T-helper 2 cell treated with Interferon-gamma antibody and Interleukin-4, amounts not matched to agents 5 μg/mL and 100 μg/mL, for 36 hours (primary cell): ENCODE measurements at regions not wholly inside any gene's neighbourhood (a gene's known extent, or its start where the extent isn't known, plus 50 kb on each side); places are given as distances from the start of the nearest gene placed in this dataset.

Experiments used
- DNase-seq: peaks from one replicate; pipeline ENCODE4 v3.0.0; 2021; ENCODE audit warnings: low spot score
- H3K27ac Mint-ChIP-seq: one replicate; pipeline ENCODE4 v1.8.0; 2021; ENCODE audit warnings: mild to moderate bottlenecking, mixed read lengths
- H3K27me3 Mint-ChIP-seq: one replicate; pipeline ENCODE4 v1.8.0; 2021; ENCODE audit warnings: low read depth, mixed read lengths
- H3K36me3 Mint-ChIP-seq: one replicate; pipeline ENCODE4 v1.8.0; 2021; ENCODE audit warnings: low read depth, mixed read lengths
- H3K4me1 Mint-ChIP-seq: one replicate; pipeline ENCODE4 v1.8.0; 2021; ENCODE audit warnings: low read depth, mixed read lengths
- H3K4me3 Mint-ChIP-seq: one replicate; pipeline ENCODE4 v1.8.0; 2022; ENCODE audit warnings: mild to moderate bottlenecking, moderate library complexity, mixed read lengths
- H3K9me3 Mint-ChIP-seq: one replicate; pipeline ENCODE4 v1.8.0; 2021; ENCODE audit warnings: mixed read lengths

DNA sequence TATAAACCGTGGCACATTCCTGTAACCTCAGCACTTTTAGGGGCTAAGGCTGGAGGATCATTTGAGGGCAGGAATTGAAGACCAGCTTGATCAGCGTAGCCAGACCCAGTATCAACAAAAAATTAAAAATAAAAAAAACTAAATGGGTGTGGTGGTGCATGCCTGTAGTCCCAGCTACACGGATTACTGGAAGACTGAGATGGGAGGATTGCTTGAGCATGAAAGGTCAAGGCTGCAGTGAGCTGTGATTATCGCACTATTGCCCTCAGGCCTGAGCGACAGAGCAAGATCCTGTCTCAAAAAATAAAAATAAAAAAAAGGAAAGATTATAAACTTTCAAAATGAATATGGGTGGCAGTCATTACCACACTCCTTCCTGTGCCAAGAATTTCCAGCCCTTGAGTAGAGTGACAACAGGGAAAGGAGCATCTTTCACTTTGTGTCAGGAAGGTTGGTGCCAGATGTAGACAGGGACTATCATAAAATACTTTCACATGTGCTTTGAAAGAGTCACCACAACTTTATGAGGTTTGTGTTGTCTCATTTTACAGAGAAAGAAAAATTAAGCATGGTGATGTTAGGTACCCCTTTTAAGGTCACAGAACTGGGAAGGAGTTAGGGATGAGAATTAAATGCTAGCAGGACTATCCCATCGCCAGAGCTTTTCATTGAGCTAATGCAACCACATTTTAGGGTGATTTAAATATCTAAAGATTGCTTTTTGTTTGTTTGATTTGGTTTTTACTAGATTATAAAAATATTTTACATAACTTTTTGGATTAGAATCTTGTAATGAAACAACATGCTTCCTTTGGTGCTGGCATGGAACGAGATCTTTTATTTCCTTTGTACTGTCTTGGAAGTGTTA lies 1617.4 kb upstream of the ACVR2A start:
- Mint-ChIP-seq H3K4me1 (no peaks in the 10 kb centered on the region), H3K27ac (no peak overlapping the region), H3K4me3 (no peak overlapping the region), H3K36me3 (no peaks in the 10 kb centered on the region), H3K9me3 (no peaks in the 10 kb centered on the region), H3K27me3 (no peaks in the 10 kb centered on the region)
- no peak for DNase-seq

DNA sequence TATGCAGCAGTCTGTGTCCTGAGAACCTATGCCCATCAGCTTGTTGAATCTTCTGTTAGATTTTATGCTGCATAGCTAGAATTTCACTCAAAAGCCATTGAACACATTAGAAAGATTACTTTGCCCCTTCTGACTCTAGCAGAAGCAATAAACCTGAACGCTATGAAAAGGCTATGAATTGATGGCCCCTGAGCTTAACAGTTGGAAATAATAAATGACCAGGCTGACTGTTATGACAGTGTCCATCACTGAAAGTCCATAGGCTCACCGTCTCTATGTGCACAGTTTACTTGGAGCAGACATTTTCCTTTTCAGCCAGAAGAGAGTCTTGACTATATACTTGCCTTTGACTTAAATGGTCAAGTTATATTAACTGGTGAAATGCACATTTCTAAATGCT lies 1618.8 kb upstream of the ACVR2A start:
- DNase-seq = no peak
- H3K36me3 Mint-ChIP-seq = no peaks in the 10 kb centered on the region
- no peak overlapping the region for H3K4me3 Mint-ChIP-seq
- H3K27ac Mint-ChIP-seq = no peak overlapping the region
- no peaks in the 10 kb centered on the region for H3K9me3 Mint-ChIP-seq
- no peaks in the 10 kb centered on the region for H3K27me3 Mint-ChIP-seq
- no peaks in the 10 kb centered on the region for H3K4me1 Mint-ChIP-seq

DNA sequence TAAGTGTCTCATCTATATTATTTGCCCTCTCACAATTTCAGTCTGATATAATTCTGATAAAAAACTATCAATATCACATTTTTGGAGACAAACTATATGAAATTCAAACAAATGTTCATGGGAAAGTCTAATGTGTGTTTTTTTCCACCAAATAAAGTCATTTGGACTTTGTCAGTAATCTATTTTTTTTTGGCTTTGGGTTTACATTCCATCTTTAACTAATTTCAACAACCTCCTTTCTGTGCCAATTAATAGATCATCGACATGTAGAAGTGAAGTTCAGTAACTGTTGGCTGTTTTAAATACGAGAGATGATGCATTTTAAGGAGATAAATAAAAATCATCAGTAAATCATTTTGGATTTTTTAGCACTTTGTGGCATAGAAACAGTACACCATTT lies 1623.0 kb upstream of the ACVR2A start:
- Mint-ChIP-seq H3K36me3 (no peaks in the 10 kb centered on the region), H3K27me3 (no peaks in the 10 kb centered on the region), H3K4me1 (no peaks in the 10 kb centered on the region), H3K4me3 (no peak overlapping the region), H3K27ac (no peak overlapping the region), H3K9me3 (no peaks in the 10 kb centered on the region)
- no peak for DNase-seq

DNA sequence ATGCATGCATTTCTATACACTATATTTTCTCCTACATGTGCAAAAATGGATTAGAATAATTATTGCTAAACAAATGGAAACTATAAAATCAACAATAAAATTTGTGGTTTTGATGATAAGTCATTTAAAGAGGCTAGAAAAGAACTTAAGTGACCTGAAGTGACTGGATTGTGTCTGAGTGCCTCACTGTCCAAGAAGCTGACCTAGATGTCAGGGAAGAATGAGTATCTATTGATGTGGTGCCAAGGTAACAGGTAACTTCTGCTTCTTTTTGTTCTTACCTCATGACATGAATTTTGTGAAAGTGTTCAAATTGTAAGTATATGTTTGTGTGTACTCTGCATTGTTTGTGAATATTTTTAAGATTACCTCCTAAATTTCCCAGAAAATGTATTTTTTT lies 1623.9 kb upstream of the ACVR2A start:
- Mint-ChIP-seq H3K9me3 (peaks cover 6% of the 10 kb centered on the region), H3K36me3 (no peaks in the 10 kb centered on the region), H3K4me3 (no peak overlapping the region), H3K27me3 (no peaks in the 10 kb centered on the region), H3K4me1 (no peaks in the 10 kb centered on the region), H3K27ac (no peak overlapping the region)
- DNase-seq = no peak

DNA sequence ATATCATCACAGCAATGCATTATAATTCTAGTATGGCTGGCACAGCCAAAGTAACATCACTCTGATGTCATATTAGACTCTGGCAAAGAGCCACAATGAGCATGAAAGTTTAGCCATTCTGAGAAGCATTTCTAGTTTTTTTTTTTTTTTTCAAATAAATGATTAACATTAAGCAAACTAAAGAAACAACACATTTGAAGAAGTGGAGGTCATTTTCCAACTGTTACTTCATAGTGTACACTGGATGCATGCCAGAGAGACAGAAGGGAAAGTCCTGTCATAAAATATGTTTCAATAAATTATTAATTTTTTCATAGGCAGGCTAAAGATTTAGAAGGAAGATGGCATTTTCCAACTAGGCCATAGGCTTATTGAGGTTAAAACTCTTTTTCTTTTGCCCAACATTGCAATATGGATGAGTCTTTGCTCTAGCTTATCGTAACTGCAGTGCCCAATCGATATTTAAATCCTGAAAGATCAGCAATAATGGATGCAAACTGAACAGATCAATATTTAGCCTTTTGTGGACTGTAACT lies 1630.4 kb upstream of the ACVR2A start:
- no peaks in the 10 kb centered on the region for H3K36me3 Mint-ChIP-seq
- H3K4me1 Mint-ChIP-seq = no peaks in the 10 kb centered on the region
- H3K27ac Mint-ChIP-seq = no peak overlapping the region
- no peak overlapping the region for H3K4me3 Mint-ChIP-seq
- peaks cover 21% of the 10 kb centered on the region for H3K9me3 Mint-ChIP-seq
- DNase-seq = no peak
- no peaks in the 10 kb centered on the region for H3K27me3 Mint-ChIP-seq

DNA sequence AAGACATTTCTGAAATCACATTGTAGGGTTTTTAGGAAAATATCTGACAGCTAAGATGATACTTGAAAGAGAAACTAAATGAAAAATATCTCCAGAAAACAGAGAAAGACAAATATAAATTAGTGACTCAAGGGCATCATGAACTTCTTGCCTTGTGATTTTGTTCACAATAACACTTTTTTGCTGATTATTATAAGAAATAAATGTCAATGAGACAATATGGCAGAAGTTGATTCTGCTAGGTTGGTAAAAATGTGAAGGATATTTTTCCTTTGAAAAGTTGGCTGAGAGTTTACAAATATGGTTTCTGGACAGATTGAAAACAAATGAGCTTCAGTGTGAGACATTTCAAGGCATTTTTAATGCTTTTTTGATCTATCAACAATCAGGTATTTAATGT lies 1631.2 kb upstream of the ACVR2A start:
- no peak overlapping the region for H3K4me3 Mint-ChIP-seq
- no peaks in the 10 kb centered on the region for H3K27me3 Mint-ChIP-seq
- peaks cover 21% of the 10 kb centered on the region for H3K9me3 Mint-ChIP-seq
- H3K27ac Mint-ChIP-seq = no peak overlapping the region
- H3K36me3 Mint-ChIP-seq = no peaks in the 10 kb centered on the region
- H3K4me1 Mint-ChIP-seq = no peaks in the 10 kb centered on the region
- no peak for DNase-seq

DNA sequence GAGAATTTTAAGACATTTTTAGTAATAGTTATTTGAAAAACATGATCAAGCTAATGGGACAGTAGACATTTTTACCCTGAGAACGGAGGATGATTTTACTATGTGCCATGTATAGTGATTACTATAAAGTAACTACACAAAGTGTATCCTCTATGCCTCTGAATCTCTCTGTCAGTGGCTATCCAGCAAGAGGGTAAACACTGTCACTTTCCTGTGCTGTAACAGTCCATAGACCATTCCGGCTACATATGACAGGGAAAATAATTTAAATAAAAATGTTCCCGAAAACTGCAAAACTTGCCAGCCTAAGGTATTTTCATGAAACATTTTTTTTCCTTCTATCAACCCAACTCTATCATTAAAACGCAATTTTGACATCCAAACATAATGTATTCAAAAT lies 1632.2 kb upstream of the ACVR2A start:
- H3K27ac Mint-ChIP-seq = no peak overlapping the region
- peaks cover 21% of the 10 kb centered on the region for H3K9me3 Mint-ChIP-seq
- no peak for DNase-seq
- no peaks in the 10 kb centered on the region for H3K36me3 Mint-ChIP-seq
- H3K4me3 Mint-ChIP-seq = no peak overlapping the region
- H3K4me1 Mint-ChIP-seq = no peaks in the 10 kb centered on the region
- no peaks in the 10 kb centered on the region for H3K27me3 Mint-ChIP-seq

DNA sequence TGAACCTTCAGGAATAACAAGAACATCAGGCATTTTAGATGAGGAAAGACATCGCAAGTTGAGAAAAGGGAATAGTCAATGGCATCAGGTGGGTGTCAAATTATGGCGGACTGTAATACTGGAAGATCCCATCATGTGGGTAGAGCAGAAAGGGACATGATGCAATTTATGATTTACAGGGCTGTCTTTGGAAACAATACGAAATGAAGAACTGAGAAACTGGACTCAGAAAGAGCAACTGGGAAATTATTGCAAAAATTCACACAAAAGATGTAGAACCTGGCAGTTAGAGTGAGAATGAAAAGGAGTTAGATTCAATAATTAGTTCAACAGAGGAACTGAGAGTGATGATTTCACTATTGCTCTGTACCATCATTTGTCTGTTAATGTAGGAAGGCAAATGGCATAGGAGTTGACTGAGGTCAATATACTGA lies 1635.0 kb upstream of the ACVR2A start:
- Mint-ChIP-seq H3K4me1 (no peaks in the 10 kb centered on the region), H3K36me3 (no peaks in the 10 kb centered on the region), H3K27me3 (no peaks in the 10 kb centered on the region), H3K9me3 (peaks cover 15% of the 10 kb centered on the region), H3K27ac (no peak overlapping the region), H3K4me3 (no peak overlapping the region)
- DNase-seq = no peak

DNA sequence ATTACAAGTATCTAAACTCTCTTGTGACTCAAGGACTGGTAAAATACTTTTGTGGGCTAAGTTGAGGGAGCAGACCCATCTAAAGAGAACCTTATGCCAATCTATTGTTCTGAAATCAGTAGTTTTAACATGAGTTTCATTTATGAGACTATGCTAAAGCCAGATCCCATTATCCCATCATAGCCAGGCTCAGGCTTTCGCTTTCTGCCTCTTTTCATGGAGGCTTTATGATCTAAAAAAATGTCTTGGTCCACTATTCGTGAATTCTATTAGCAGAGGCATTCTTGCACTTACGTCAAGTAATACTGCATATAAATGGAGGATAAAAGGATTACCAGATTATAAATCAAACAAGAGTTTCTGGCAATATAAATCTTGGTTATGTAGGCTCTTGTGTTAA lies 1636.9 kb upstream of the ACVR2A start:
- DNase-seq = no peak
- Mint-ChIP-seq H3K36me3 (no peaks in the 10 kb centered on the region), H3K4me3 (no peak overlapping the region), H3K4me1 (no peaks in the 10 kb centered on the region), H3K9me3 (peaks cover 15% of the 10 kb centered on the region), H3K27me3 (no peaks in the 10 kb centered on the region), H3K27ac (no peak overlapping the region)

DNA sequence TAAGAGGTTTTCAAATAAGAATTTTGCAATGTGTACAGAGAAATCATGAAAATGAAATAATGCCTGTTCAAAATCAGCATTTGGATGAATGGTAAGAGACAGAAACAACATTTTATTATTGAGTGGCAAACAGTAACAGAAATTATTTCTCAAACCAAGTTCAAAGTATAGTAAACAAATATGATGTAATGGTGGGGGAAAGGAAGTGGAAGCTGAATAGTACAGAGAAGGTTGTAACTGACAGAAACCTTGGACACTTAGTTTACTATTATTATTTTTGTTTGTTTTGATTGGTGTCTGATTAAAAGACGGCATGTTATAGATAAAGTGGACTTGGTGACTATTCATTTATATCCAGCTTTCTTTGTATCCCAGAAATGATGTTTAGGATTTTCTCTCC lies 1637.4 kb upstream of the ACVR2A start:
- Mint-ChIP-seq H3K36me3 (no peaks in the 10 kb centered on the region), H3K4me1 (no peaks in the 10 kb centered on the region), H3K4me3 (no peak overlapping the region), H3K27ac (no peak overlapping the region), H3K27me3 (no peaks in the 10 kb centered on the region), H3K9me3 (peaks cover 15% of the 10 kb centered on the region)
- DNase-seq = no peak

DNA sequence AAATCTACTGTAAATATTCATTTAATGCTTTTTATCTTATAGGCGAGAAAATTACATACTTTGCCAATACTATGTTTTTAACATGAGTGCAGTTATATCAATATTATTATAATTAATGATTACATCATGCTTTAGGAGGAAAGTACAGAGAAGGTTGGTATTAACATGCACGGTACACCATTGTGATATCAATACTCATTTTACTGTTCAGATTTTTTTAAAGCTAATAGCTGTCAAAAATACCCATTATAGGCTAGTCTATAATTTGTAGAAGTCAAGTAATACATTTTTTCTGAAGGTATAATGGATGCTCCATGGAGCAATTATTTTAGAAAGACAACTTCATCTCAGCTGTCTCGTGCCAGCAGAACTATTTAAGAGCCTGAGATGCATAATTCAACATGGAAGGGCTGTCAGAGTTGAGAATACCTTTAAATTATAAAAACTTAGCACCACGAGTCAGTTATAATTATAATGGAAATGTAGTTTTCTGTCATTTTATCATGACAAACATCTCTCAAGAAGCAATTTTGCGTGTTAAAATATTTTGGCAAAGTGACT lies 1641.7 kb upstream of the ACVR2A start:
- Mint-ChIP-seq H3K4me3 (no peak overlapping the region), H3K9me3 (peaks cover 3% of the 10 kb centered on the region), H3K27ac (no peak overlapping the region), H3K36me3 (no peaks in the 10 kb centered on the region), H3K4me1 (no peaks in the 10 kb centered on the region), H3K27me3 (no peaks in the 10 kb centered on the region)
- DNase-seq = no peak

DNA sequence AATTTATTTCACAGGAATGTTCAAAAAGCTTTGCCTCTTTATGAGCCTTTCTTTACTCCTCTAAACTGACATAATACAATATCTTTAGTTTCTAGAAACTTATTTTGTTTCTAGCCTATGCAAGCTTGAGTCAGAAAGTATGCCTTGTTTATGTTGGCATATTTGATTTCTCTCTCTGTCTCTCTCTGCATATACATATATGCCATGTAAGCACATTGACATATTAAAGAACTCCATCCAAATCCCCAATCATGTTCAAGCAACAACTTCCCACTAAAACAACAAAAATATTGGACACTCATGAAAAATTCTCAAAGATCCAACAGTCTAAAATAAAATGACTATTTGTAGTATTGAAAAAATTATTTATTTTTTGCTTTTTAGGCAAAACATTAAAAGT lies 1651.2 kb upstream of the ACVR2A start:
- Mint-ChIP-seq H3K4me1 (no peaks in the 10 kb centered on the region), H3K27me3 (no peaks in the 10 kb centered on the region), H3K36me3 (no peaks in the 10 kb centered on the region), H3K27ac (no peak overlapping the region), H3K4me3 (no peak overlapping the region), H3K9me3 (no peaks in the 10 kb centered on the region)
- no peak for DNase-seq

DNA sequence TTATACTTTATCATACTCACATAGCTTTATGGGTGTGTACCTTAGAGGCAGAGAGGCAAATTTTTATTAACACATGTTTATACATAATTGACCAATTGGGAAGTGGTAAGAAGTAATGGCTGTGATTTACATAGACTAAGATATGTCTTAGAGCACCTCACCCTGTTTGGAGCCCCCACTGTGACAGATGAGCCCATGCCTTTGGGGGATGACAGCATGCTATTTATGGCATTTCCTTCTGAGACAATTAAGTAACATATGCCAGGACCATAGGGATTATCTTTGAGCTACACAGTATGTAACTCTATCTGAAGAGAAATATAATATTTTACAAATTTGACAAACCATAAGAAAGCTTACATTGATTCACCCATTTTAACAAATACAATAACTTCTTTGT lies 1655.3 kb upstream of the ACVR2A start:
- H3K4me1 Mint-ChIP-seq = no peaks in the 10 kb centered on the region
- H3K27me3 Mint-ChIP-seq = no peaks in the 10 kb centered on the region
- H3K27ac Mint-ChIP-seq = no peak overlapping the region
- no peak for DNase-seq
- no peak overlapping the region for H3K4me3 Mint-ChIP-seq
- H3K36me3 Mint-ChIP-seq = no peaks in the 10 kb centered on the region
- no peaks in the 10 kb centered on the region for H3K9me3 Mint-ChIP-seq

DNA sequence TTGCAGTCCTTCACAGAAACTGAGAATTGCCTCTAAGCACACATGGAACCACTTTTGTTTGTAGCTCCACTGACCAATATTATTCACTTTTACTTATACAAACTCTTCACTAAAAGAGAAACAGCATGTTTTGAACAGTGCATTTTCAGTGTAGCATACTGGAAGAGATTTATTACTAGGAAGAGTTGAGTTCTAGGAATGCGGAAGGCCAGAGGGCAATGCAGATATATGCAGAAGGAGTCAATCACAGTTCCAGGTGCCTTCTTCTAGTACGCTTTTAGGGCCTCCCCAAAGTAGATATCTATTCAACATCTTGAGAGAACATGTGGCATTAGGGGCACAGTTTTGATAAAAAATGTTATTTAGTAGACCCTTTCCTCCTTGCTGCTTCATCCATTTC lies 1654.0 kb upstream of the ZEB2 start:
- Mint-ChIP-seq H3K4me3 (no peak overlapping the region), H3K27ac (no peak overlapping the region), H3K4me1 (no peaks in the 10 kb centered on the region), H3K27me3 (no peaks in the 10 kb centered on the region), H3K36me3 (no peaks in the 10 kb centered on the region), H3K9me3 (peaks cover 21% of the 10 kb centered on the region)
- DNase-seq = no peak
